CD14-positive monocyte (primary cell): ENCODE measurements at regions not wholly inside any gene's neighbourhood (a gene's known extent, or its start where the extent isn't known, plus 50 kb on each side); places are given as distances from the start of the nearest gene placed in this dataset.
"Not testable (repeated sequence)": the region's sequence is repeated elsewhere in the genome, so short reads cannot be mapped to it uniquely, and the experiment has no call there.

ENCODE experiments used
- DNase-seq, 3 donors: peaks; one replicate each; pipeline ENCODE4 v3.0.0-alpha.2; 2011 to 2022
- H2AFZ ChIP-seq: 2 replicates; pipeline ENCODE4 v1.6.0; 2012; ENCODE audit warnings: mild to moderate bottlenecking, low read depth, low read length, inconsistent platforms; ENCODE audit not compliant: insufficient read depth, poor library complexity, severe bottlenecking
- H3K27ac ChIP-seq, 2 donors: 1 replicate in 1 of 2; 2 replicates in 1 of 2; pipeline ENCODE4 v1.5.1; 2012 to 2013; ENCODE audit warnings: low read length in 2 of 2, control low read depth in 1 of 2, inconsistent platforms in 1 of 2, low read depth in 1 of 2, mild to moderate bottlenecking in 1 of 2
- H3K27me3 ChIP-seq, 2 donors: one replicate each; pipeline versions ENCODE4 v1.6.0 to v1.6.1; 2011 to 2013; ENCODE audit warnings: low read length in 2 of 2; ENCODE audit not compliant: control insufficient read depth in 2 of 2, insufficient read depth in 2 of 2
- H3K36me3 ChIP-seq, 2 donors: replicated peaks in 1 of 2; 1 replicate in 1 of 2; 2 replicates in 1 of 2; pipeline versions ENCODE4 v1.5.1 to v1.6.1; 2012 to 2013; ENCODE audit warnings: low read length in 2 of 2, control low read depth in 1 of 2, inconsistent platforms in 1 of 2, mild to moderate bottlenecking in 1 of 2; ENCODE audit not compliant: insufficient read depth in 2 of 2, control insufficient read depth in 1 of 2
- H3K4me1 ChIP-seq, 2 donors: 1 replicate in 1 of 2; 2 replicates in 1 of 2; pipeline versions ENCODE4 v1.5.1 to v1.6.1; 2012 to 2013; ENCODE audit warnings: low read length in 2 of 2, control low read depth in 1 of 2, inconsistent platforms in 1 of 2, mild to moderate bottlenecking in 1 of 2, moderate library complexity in 1 of 2; ENCODE audit not compliant: insufficient read depth in 2 of 2, control insufficient read depth in 1 of 2
- H3K4me2 ChIP-seq: replicated peaks from 2 replicates; pipeline ENCODE3; 2012; ENCODE audit warnings: low read length, moderate library complexity, mild to moderate bottlenecking; ENCODE audit not compliant: poor library complexity, severe bottlenecking; ENCODE audit errors: extremely low read depth
- H3K4me3 ChIP-seq, 3 experiments: fragments of 200-600 bp in 1 of 3; sonication (generic) in 1 of 3; replicated peaks in 1 of 3; 1 replicate in 2 of 3; 2 replicates in 1 of 3; pipeline ENCODE4 v1.5.1; 2011 to 2013; ENCODE audit warnings: low read length in 3 of 3, mild to moderate bottlenecking in 3 of 3, control low read depth in 2 of 3, low read depth in 2 of 3, inconsistent platforms in 1 of 3, moderate library complexity in 1 of 3
- H3K79me2 ChIP-seq: 2 replicates; pipeline ENCODE4 v1.6.0; 2012; ENCODE audit warnings: mild to moderate bottlenecking, control low read depth, inconsistent platforms, low read length, moderate library complexity; ENCODE audit not compliant: insufficient read depth
- H3K9ac ChIP-seq: 2 replicates; pipeline ENCODE4 v1.6.0; 2017; ENCODE audit warnings: low read length, mild to moderate bottlenecking; ENCODE audit not compliant: insufficient read depth, poor library complexity, severe bottlenecking
- H3K9me3 ChIP-seq, 2 donors: replicated peaks in 1 of 2; 1 replicate in 1 of 2; 2 replicates in 1 of 2; pipeline versions ENCODE4 v1.5.1 to v1.6.1; 2012 to 2013; ENCODE audit warnings: low read length in 2 of 2, control low read depth in 1 of 2; ENCODE audit not compliant: control insufficient read depth in 1 of 2, insufficient read depth in 1 of 2
- H4K20me1 ChIP-seq: 2 replicates; pipeline ENCODE4 v1.6.0; 2012; ENCODE audit warnings: mild to moderate bottlenecking, low read length, control low read depth, moderate library complexity; ENCODE audit not compliant: insufficient read depth
- H3K27ac Mint-ChIP-seq, 7 donors: one replicate each; pipeline ENCODE4 v1.8.0; 2020; ENCODE audit warnings: mild to moderate bottlenecking in 7 of 7, mixed read lengths in 7 of 7, moderate library complexity in 6 of 7, inconsistent platforms in 2 of 7
- H3K27me3 Mint-ChIP-seq, 3 donors: one replicate each; pipeline ENCODE4 v1.8.0; 2021 to 2022; ENCODE audit warnings: low read depth in 3 of 3, mild to moderate bottlenecking in 3 of 3, mixed read lengths in 3 of 3, moderate library complexity in 3 of 3, inconsistent platforms in 1 of 3
- H3K36me3 Mint-ChIP-seq, 2 donors: one replicate each; pipeline ENCODE4 v1.8.0; 2020; ENCODE audit warnings: mixed read lengths in 2 of 2, inconsistent platforms in 1 of 2, mild to moderate bottlenecking in 1 of 2
- H3K4me1 Mint-ChIP-seq: one replicate; pipeline ENCODE4 v1.8.0; 2020; ENCODE audit warnings: mild to moderate bottlenecking, mixed read lengths
- H3K4me3 Mint-ChIP-seq, 2 donors: one replicate each; pipeline ENCODE4 v1.8.0; 2020; ENCODE audit warnings: mild to moderate bottlenecking in 2 of 2, mixed read lengths in 2 of 2, moderate library complexity in 1 of 2
- H3K9me3 Mint-ChIP-seq, 7 donors: one replicate each; pipeline ENCODE4 v1.8.0; 2020 to 2022; ENCODE audit warnings: mixed read lengths in 7 of 7, mild to moderate bottlenecking in 6 of 7, moderate library complexity in 6 of 7, inconsistent platforms in 2 of 7
- WGBS: methylation state at CpG from one replicate; pipeline ENCODE4 v1.1.5; 2013; ENCODE audit warnings: missing lambda C conversion rate; ENCODE audit not compliant: insufficient coverage; 5-methylcytosine and 5-hydroxymethylcytosine counted together
- intact Hi-C, 2 donors: fragments of 100-400 bp; cut with micrococcal nuclease; formaldehyde crosslinking; loops; one replicate each; pipeline versions ENCODE4 v1.15.0 to v1.15.1; 2023
- TF ChIP-seq, protein P1 (sequence below): fragments of 200-600 bp; IDR thresholded peaks from one replicate; pipeline ENCODE4 v1.8.0; 2022; ENCODE audit warnings: antibody characterized with exemption, mild to moderate bottlenecking

DNA sequence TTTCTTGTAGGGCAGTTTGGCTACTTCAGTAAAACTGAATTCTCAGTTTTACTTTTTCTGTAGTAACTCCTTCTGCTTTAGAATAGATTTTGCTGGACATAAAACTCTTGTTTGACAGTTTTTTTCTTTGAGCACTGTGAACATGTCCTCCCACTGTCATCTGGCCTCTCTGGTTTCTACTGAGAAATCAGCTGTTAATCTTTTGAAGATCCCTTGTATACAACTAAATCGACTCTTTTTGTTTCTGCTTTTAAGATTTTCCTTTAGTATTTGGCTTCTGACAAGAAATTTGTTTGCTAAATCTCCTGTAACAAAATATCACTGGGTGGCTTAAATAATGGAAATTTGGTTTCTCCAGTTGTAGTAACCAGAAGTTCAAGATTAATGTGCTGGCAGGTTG lies 570.9 kb upstream of the RAB6C start:
- Histone ChIP-seq H2AFZ (no peak overlapping the region), H3K36me3 (no peaks in the 10 kb centered on the region), H3K9me3 (no peaks in the 10 kb centered on the region), H3K27ac (no peak overlapping the region), H3K79me2 (no peaks in the 10 kb centered on the region), H3K9ac (no peak overlapping the region), H3K27me3 (no peaks in the 10 kb centered on the region), H3K4me2 (no peak overlapping the region), H3K4me1 (no peaks in the 10 kb centered on the region), H3K4me3 (no peak overlapping the region), H4K20me1 (no peaks in the 10 kb centered on the region)
- no peak for DNase-seq
- H3K36me3 Mint-ChIP-seq = no peaks in the 10 kb centered on the region
- WGBS = no CpG with 5 or more reads among the region's 1 CpG
- H3K27me3 Mint-ChIP-seq = peaks cover 0 to 2% (median 0%) of the 10 kb centered on the region in 3 donors
- H3K4me1 Mint-ChIP-seq = no peaks in the 10 kb centered on the region
- intact Hi-C loops = no loop called here
- peaks cover 0 to 3% (median 0%) of the 10 kb centered on the region in 7 donors for H3K9me3 Mint-ChIP-seq
- no peak overlapping the region for H3K4me3 Mint-ChIP-seq
- no peak overlapping the region for H3K27ac Mint-ChIP-seq
- TF ChIP-seq, protein P1, sequence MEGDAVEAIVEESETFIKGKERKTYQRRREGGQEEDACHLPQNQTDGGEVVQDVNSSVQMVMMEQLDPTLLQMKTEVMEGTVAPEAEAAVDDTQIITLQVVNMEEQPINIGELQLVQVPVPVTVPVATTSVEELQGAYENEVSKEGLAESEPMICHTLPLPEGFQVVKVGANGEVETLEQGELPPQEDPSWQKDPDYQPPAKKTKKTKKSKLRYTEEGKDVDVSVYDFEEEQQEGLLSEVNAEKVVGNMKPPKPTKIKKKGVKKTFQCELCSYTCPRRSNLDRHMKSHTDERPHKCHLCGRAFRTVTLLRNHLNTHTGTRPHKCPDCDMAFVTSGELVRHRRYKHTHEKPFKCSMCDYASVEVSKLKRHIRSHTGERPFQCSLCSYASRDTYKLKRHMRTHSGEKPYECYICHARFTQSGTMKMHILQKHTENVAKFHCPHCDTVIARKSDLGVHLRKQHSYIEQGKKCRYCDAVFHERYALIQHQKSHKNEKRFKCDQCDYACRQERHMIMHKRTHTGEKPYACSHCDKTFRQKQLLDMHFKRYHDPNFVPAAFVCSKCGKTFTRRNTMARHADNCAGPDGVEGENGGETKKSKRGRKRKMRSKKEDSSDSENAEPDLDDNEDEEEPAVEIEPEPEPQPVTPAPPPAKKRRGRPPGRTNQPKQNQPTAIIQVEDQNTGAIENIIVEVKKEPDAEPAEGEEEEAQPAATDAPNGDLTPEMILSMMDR = no peak

DNA sequence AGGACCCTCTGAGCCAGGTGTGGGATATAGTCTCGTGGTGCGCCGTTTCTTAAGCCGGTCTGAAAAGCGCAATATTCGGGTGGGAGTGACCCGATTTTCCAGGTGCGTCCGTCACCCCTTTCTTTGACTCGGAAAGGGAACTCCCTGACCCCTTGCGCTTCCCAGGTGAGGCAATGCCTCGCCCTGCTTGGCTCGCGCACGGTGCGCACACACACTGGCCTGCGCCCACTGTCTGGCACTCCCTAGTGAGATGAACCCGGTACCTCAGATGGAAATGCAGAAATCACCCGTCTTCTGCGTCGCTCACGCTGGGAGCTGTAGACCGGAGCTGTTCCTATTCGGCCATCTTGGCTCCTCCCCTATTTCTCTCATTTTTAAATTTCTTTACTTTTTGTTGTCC lies 562.4 kb upstream of the RAB6C start:
- H3K9me3 Mint-ChIP-seq, H3K9ac ChIP-seq, H3K9me3 ChIP-seq, H3K27me3 Mint-ChIP-seq, DNase-seq, intact Hi-C loops, H3K36me3 ChIP-seq, H3K4me1 ChIP-seq, H3K36me3 Mint-ChIP-seq, H3K4me2 ChIP-seq, H3K27ac ChIP-seq, H3K79me2 ChIP-seq, H3K4me3 ChIP-seq, H3K27me3 ChIP-seq, H2AFZ ChIP-seq, H3K4me1 Mint-ChIP-seq, H3K4me3 Mint-ChIP-seq, H4K20me1 ChIP-seq, H3K27ac Mint-ChIP-seq: not testable (repeated sequence)
- WGBS = no CpG with 5 or more reads among the region's 24 CpGs
